ENCODE measurements at regions not wholly inside any gene's neighbourhood (a gene's known extent, or its start where the extent isn't known, plus 50 kb on each side); places are given as distances from the start of the nearest gene placed in this dataset.

- Histone ChIP-seq H4K20me1 (replicated peaks in 1 of 2; ENCODE audit: control insufficient read depth in 1 of 2, insufficient read depth in 2 of 2, low read length in 2 of 2) (no peaks in the 10 kb centered on the region), H2AFZ (ENCODE audit: low read length) (peak overlapping the region; percentile 37), H3K79me1 (ENCODE audit: low read depth, low read length) (no peaks in the 10 kb centered on the region), H2BK5ac (ENCODE audit: low read depth, low read length) (no peak overlapping the region), H3K4me1 (replicated peaks in 1 of 4; ENCODE audit: control insufficient read depth in 3 of 4, insufficient read depth in 4 of 4, low read length in 3 of 4) (no peaks in the 10 kb centered on the region), H3K14ac (ENCODE audit: insufficient read length) (no peak overlapping the region), H3K9ac (replicated peaks in 1 of 4; ENCODE audit: extremely low read depth in 1 of 4, low read depth in 3 of 4, low read length in 3 of 4) (no peak overlapping the region), H4K91ac (replicated peaks; ENCODE audit: insufficient read length, low read length) (no peak overlapping the region), H3K4me3 (ENCODE audit: extremely low read depth in 1 of 4, insufficient read depth in 2 of 4, low read depth in 3 of 4, low read length in 4 of 4) (no peak overlapping the region), H3K23ac (ENCODE audit: insufficient read length) (no peak overlapping the region), H3K4me2 (ENCODE audit: insufficient read depth in 1 of 2, low read depth in 2 of 2, low read length in 2 of 2) (no peak overlapping the region), H3K9me3 (ENCODE audit: insufficient read depth in 2 of 2, low read depth in 1 of 2, low read length in 1 of 2) (no peaks in the 10 kb centered on the region), H2AK5ac (ENCODE audit: low read depth, low read length) (no peak overlapping the region), H4K5ac (ENCODE audit: insufficient read length, low read depth, low read length) (no peak overlapping the region), H3K23me2 (ENCODE audit: low read depth, low read length) (no peaks in the 10 kb centered on the region; the same call in 1 of the 2 replicates), H4K8ac (ENCODE audit: extremely low read depth, insufficient read depth, low read length) (no peak overlapping the region), H3K27me3 (replicated peaks in 1 of 4; ENCODE audit: control insufficient read depth in 3 of 4, extremely low read depth in 1 of 4, insufficient read depth in 3 of 4, low read length in 3 of 4) (no peaks in the 10 kb centered on the region), H3K18ac (ENCODE audit: extremely low read depth, low read length) (no peak overlapping the region), H3K36me3 (ENCODE audit: control insufficient read depth in 2 of 4, insufficient read depth in 4 of 4, low read length in 3 of 4) (no peaks in the 10 kb centered on the region), H3K27ac (ENCODE audit: low read depth, low read length) (no peak overlapping the region), H3K79me2 (ENCODE audit: control insufficient read depth in 1 of 2, insufficient read depth in 2 of 2, low read length in 2 of 2) (no peaks in the 10 kb centered on the region), H3K4ac (replicated peaks; ENCODE audit: insufficient read length, low read depth, low read length) (no peak overlapping the region), H3K56ac (replicated peaks; ENCODE audit: insufficient read length, low read depth, low read length) (no peak overlapping the region), H2BK120ac (replicated peaks; ENCODE audit: low read depth, low read length) (no peak overlapping the region), H2BK20ac (ENCODE audit: low read length) (no peak overlapping the region), H2BK15ac (ENCODE audit: low read length) (no peak overlapping the region), H2BK12ac (ENCODE audit: low read depth, low read length) (no peak overlapping the region)
- WGBS, 2 experiments (ENCODE audit: extremely low coverage in 1 of 2, insufficient coverage in 1 of 2, insufficient read length in 1 of 2, insufficient replicate concordance in 2 of 2, low coverage in 1 of 2, low lambda C conversion rate in 2 of 2, missing lambda C conversion rate in 1 of 2): 91% methylated on average over 5 of the region's 5 CpGs; no CpG with 5 or more reads in 1 of the 2 experiments
- FAIRE-seq (no peak), DNase-seq (ENCODE audit: low read depth in 1 of 2, low spot score in 2 of 2) (no peak)
- ChIA-PET POLR2A (ENCODE audit: partially characterized antibody) (no interaction called here), CTCF (ENCODE audit: partially characterized antibody) (no interaction called here)
- TF ChIP-seq HDAC6 (IDR thresholded peaks at IDR 0.05; ENCODE audit: low read depth, low read length): no peak
- TF ChIP-seq TEAD4 (IDR thresholded peaks at IDR 0.05; ENCODE audit: low read depth, low read length): no peak
- TF ChIP-seq MAX (IDR thresholded peaks at IDR 0.05): no peak
- no peak for TF ChIP-seq TAF7 (optimal IDR thresholded peaks at IDR 0.05; ENCODE audit: borderline replicate concordance, low read depth, low read length)
- no peak for TF ChIP-seq RNF2 (IDR thresholded peaks at IDR 0.05; ENCODE audit: borderline replicate concordance, low read depth, low read length, missing control alignments, poor library complexity, severe bottlenecking)
- TF ChIP-seq PHF8 (conservative IDR thresholded peaks at IDR 0.05; ENCODE audit: low read depth, low read length): no peak
Measured at GRCh38 chr5:89756955-89757354, 652.6 kb downstream of the CETN3 start.
